A172 (cell line): ENCODE measurements at regions not wholly inside any gene's neighbourhood (a gene's known extent, or its start where the extent isn't known, plus 50 kb on each side); places are given as distances from the start of the nearest gene placed in this dataset.
"Not testable (repeated sequence)": the region's sequence is repeated elsewhere in the genome, so short reads cannot be mapped to it uniquely, and the experiment has no call there.

Experiments used
- DNase-seq: peaks from one replicate; pipeline ENCODE4 v3.0.0-alpha.2; 2015; ENCODE audit warnings: low spot score

- peak; percentile 40 for DNase-seq
Measured at GRCh38 chr6:166877906-166878305, 78.4 kb downstream of the RNASET2 start.

- DNase-seq, result no peak
Measured at GRCh38 chr6:166877349-166877748, 79.0 kb downstream of the RNASET2 start.

- no peak for DNase-seq
Measured at GRCh38 chr6:166872531-166873009, 83.8 kb downstream of the RNASET2 start.

GRCh38 chr6:166870602-166871208 is 85.6 kb downstream of the RNASET2 start:
- no peak for DNase-seq

GRCh38 chr6:166866839-166867637 is 89.3 kb downstream of the RNASET2 start:
- no peak for DNase-seq

- DNase-seq, result no peak
Measured at GRCh38 chr6:166864333-166864732, 92.0 kb downstream of the RNASET2 start.

GRCh38 chr6:166862978-166863530 is 93.3 kb downstream of the RNASET2 start:
- no peak for DNase-seq

- DNase-seq, result peak; percentile 2
Measured at GRCh38 chr6:166862287-166862977, 93.9 kb downstream of the RNASET2 start.

GRCh38 chr6:166861961-166862286 is 94.4 kb downstream of the RNASET2 start:
- DNase-seq, result no peak

GRCh38 chr6:166861304-166861703 is 95.0 kb downstream of the RNASET2 start:
- no peak for DNase-seq

GRCh38 chr6:166860392-166860791 is 96.0 kb downstream of the RNASET2 start:
- DNase-seq, result no peak

- DNase-seq, result no peak
Measured at GRCh38 chr6:166855416-166855815, 100.9 kb downstream of the RNASET2 start.

- no peak for DNase-seq
Measured at GRCh38 chr6:166853371-166854325, 102.7 kb downstream of the RNASET2 start.

- DNase-seq, result no peak
Measured at GRCh38 chr6:166852451-166852975, 103.8 kb downstream of the RNASET2 start.

- no peak for DNase-seq
Measured at GRCh38 chr6:166851911-166852310, 104.4 kb downstream of the RNASET2 start.

GRCh38 chr6:166851426-166851825 is 104.9 kb downstream of the RNASET2 start:
- no peak for DNase-seq

GRCh38 chr6:166850677-166851076 is 105.7 kb downstream of the RNASET2 start:
- DNase-seq, result no peak

GRCh38 chr6:166849749-166850183 is 106.6 kb downstream of the RNASET2 start:
- no peak for DNase-seq

GRCh38 chr6:166848979-166849748 is 107.2 kb downstream of the RNASET2 start:
- DNase-seq, result no peak

GRCh38 chr6:166846446-166847142 is 109.8 kb downstream of the RNASET2 start:
- DNase-seq, result not testable (repeated sequence)
